Embryonic facial prominence (tissue), 1 donor: ENCODE measurements at regions not wholly inside any gene's neighbourhood (a gene's known extent, or its start where the extent isn't known, plus 50 kb on each side); places are given as distances from the start of the nearest gene placed in this dataset.

ENCODE experiments used
- DNase-seq: peaks from one replicate; pipeline ENCODE4 v3.0.0-alpha.2; 2016; ENCODE audit errors: extremely low spot score

DNA sequence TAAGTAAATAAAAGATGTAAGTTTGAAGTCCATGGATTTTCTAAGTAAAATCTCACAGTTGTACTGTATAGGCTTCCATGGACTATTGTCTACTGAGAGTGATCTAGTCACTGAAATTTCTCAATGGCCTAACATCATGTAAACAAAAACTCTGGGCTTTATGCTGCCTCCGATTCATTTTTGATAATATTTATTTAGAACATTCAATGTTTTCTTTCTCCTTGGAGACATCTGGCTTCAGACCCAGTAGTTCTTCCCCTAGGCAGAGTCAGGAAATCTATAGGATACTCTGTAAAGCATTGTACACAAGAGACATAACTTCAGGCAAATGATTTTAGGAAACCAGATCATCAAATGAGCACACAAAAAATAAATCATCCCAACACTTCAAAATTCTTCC lies 1208.6 kb upstream of the ZEB2 start:
- DNase-seq = no peak

DNA sequence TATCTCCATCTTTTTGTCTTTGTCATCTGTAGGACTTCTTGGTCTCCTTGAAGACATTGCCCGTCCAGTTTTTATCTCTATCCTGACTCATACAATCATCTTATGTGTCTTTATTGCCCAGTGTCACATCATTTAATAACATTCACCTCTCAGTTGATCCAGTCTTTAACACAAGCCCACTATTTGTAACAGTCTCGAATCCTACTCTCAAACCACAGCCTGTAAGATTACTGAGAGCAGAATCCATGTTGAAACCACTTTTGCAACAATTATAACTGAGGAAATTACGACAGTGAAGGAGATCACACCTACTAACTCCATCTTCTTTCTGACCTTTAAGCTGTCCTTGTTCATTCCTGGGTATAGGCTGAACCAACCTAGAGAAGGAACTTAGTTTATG lies 1206.0 kb upstream of the ZEB2 start:
- no peak for DNase-seq

DNA sequence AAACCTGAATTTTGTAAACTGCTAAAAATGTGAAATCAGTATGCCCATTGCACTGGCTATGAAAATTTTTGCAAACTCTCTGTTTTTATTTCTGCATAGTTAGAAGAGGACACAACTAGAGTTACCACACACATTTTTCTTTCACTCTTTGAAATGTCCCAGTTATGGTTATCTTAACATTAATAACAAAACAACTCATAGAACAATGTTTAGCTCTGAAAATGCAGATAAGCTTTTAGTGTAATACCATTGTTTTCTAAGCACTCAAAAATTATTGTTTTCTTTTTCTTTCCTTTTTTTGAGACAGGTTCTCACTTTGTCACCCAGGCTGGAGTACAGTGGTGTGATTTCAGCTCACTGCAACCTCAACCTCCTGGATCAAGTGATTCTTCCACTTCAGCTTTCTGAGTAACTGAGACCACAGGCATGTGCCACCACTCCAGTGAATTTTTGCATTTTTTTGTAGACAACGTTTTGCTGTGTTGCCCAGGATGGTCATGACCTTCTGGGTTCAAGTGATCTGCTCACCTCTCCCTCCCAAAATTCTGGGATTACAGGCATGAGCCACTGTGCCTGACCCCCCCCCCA lies 1204.5 kb upstream of the ZEB2 start:
- no peak for DNase-seq

DNA sequence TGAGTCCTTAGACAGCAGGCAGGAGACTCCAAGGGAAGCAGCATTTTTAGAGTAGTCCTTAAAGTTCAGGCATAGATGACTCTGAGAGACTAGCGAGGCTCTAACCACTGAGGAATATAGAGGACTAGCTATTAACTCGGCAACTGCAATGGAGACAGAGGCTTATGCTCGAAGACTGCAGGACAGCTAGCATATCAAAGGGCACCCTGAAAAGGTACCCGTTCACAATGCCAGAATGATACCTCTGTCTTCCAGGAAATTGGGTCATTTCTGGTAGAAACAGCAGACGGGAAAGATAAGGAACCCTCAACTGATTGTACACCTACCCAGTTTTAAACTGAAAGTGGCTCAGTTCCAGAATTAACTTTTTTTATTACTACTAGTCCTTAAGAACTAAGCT lies 1204.0 kb upstream of the ZEB2 start:
- DNase-seq = no peak

DNA sequence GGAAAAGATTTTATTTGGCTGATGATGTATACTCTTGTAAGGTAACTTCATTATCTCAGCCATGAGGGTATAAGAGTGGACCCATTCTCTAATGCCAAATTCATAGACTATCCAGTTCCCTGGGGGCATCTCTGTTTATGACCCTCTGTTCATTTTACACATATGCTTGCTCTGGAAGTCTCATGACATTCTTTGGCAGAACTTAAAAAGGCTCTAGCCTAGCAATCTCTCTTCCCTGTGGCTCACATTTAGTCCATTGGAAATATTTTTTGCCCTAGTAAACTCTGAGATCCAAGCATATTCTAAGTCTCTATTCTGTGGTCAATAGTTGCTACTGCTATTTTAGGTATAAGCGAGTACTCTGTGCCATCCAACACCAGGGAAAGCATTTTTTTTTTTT lies 1201.8 kb upstream of the ZEB2 start:
- DNase-seq = no peak

DNA sequence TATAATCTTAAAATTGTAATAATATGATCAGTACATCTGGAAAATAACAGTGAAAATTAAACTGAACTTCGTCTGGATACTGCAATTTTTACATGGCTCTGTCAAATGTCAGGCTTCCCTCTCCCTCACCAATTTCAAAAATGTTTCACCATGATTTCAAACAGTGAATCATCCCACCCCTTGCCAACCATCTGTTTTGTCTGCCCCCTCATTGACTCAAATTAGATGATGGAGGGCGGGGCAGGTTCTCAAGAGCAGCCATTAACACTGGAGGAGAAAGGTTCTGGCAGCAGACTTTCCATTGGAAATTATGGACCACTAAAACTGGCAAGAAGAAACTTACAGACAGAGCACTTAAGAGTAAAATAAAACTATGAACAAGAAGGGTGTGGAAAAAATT lies 1195.7 kb upstream of the ZEB2 start:
- no peak for DNase-seq

DNA sequence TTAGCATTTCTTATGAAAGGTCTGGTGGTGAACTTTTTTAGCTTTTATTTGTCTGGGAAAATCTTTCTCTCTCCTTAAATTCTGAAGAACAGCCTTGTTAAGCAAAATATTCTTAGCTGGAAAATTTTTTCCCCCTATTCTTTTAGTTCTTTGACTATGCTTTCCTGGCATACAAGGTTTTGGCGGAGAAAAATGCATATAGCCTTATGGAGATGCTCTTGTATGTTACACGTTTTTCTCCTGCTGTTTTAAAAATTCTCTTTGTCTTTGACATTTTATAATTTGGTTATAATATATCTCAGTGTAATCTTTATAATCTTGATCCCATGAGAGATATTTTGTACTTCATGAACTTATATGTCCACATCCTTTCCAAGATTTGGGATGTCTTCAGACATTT lies 1190.4 kb upstream of the ZEB2 start:
- DNase-seq = no peak

DNA sequence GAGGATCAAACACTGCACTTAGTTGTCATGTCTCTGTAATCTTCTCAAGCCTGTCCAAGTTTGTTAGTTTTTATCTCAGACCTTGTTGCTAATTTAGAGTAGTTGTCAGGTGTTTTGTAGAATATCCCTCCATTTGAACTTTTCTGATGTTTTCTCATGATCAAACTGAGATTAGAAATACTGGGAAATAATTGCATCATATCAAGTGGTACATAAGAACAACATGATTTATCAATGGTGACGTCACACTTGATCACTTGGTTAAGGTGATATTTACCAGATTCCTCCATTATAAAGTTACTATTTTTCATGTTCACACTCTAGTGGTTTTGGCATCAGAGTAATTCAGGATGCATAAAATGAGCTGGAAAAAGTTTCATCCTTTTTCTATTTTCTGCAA lies 1182.4 kb upstream of the ZEB2 start:
- no peak for DNase-seq

DNA sequence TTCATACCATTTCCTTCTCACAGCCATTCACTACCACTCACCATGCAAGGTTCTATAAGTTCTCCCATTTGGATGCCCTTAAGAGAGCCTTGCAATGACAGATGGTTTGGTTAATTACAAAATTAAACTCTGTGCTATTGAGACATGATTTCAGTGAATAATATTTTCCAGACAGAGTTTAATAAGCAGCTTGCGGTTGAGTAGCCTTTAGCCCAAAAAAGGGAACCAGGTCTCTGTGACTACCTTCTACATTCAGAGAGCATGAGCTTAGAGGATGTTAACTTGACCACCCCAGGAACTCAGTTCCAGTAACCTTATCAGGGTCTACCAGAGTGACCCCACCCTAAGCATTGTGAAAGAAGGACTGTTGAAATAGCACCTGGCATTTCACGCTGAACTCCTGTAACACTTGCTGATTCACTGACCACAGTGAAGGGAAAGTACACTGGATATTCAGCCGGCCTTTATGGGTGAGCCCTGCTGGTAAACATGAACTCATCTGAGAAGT lies 1173.1 kb upstream of the ZEB2 start:
- DNase-seq = no peak

DNA sequence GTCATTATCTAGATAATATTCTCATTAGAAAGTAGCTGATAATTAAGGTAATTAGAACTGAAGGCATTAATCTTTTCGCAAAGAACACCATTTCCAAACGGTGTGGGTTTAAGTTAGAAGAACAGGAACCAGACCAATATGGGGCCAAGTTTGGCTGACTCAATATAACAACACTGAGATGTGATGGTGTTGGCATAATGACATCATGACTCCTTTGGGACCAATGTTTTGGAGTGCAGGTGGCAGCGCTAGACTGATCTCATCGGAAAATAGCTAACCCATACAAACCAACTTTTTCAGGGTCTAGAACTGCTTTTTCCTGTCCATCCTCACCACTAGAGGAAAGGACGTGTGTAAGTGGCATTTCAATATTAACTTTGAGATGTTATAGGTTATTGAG lies 1171.7 kb upstream of the ZEB2 start:
- DNase-seq = no peak

DNA sequence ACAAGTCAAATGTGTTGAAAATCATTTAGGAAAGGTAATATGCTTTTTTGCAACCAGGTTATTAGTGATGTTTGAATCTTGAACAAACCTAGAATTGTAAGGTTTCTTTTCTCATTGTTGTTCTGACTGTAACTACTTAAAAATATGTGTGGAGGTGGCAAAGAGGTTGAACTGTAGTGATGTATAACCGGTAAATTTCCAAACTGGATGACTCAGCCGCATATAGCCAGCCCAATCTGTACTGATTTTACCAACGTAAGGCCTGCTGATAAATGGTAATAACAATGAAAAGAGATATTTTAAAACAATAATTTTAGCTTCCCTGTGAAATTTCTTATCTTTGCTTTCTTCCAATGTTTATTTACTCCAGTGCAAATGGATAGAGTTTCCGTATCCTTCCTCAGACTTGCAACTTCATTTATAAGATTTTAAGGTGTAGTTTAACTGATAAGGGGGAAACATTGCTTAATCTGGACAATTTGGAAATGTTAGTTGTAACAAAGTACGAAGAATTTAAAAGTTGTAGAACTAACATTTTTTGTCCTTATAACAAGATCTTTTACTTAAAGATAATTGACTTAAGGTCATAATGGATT lies 1170.4 kb upstream of the ZEB2 start:
- no peak for DNase-seq

DNA sequence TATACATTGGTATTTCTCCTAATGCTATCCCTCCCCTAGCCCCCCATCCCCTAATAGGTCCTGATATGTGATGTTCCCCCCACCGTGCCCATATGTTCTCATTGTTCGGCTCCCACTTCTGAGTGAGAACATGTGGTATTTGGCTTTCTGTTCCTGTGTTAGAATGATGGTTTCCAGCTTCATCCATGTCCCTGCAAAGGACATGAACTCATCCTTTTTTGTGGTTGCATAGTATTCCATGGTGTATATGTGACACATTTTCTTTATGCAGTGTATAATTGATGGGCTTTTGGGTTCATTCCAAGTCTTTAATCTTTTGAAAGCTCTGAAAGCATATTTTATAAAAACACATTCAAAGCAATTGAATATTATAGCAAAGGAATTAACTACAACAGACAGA lies 1169.4 kb upstream of the ZEB2 start:
- no peak for DNase-seq

DNA sequence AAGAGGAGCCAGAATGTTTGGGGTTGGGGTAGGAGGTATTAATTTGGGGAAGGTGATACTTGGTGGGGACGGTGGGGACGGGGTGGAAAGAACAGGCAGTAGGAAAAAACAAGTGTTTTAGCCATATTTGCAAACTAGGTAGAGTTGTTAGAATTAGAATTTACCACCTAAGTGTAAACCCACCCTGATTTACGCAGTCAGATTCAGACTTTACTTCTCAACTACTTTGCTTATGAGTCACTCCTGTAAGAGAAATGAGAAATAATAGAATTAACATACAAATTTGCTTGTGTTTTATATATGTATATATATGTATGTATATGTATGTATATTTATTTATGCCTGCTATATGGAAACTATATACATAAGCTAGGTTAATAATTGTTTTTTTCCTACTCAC lies 1168.2 kb upstream of the ZEB2 start:
- DNase-seq = no peak

DNA sequence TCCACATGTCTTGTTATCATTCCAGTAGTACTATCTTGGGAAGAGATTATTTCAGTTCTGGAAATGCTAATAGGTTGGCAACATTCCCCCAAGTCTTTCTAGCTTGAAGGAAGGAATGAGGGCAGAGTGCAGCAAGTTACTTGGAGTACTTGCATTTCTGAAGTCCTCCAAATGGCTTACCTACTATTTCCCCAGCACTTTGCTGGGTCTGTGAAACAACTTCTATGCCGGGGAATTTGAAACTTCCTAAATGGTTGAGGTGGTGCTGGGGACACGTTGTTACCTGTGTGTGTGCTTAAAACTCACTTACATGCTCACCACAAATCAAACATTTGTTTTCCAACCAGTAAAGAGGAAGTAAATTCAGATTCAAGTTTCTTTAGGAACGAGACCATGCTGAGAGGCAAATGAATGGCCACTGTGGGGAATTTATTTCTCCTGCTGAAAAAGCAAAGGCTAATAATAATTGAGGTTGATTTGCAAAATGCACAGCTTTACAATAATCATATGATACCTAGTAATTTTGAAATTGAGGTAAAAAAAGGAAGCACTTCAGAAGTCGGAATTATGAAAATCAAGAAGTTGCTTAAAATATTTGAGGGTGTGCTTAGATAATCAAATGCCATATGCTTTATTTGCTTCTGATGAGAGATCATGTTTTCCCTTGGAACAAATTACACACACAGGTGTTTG lies 1167.7 kb upstream of the ZEB2 start:
- no peak for DNase-seq

DNA sequence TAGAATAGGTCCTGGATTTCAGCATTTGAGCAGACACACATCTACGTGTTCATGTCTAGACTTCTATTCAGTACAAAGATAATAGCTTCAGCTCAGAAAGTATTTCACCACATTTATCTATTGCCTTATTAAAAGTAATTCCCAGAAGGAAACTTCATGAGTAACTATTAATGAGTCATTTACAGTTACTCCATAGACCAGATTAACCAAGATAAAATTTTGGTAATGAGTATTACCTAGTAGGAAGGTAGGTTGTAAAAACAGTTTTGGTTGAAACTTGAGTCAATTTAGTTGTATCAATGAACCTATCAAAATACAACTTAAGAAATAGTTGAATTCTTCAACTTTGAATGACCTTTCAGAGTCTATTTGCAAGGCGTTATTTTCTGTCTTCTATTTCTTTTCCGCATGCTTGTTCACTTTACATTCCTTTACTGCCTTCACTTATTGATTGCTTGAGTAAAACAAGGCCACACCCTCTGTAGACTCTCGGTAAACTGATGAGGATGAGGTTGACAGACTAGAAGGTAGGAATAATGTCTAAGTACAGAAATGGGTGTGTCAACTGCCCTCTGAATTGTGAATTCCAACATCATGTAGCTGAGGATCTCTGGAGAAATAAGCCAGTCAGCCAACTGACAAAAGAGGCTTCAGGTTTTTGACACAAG lies 1165.6 kb upstream of the ZEB2 start:
- no peak for DNase-seq

DNA sequence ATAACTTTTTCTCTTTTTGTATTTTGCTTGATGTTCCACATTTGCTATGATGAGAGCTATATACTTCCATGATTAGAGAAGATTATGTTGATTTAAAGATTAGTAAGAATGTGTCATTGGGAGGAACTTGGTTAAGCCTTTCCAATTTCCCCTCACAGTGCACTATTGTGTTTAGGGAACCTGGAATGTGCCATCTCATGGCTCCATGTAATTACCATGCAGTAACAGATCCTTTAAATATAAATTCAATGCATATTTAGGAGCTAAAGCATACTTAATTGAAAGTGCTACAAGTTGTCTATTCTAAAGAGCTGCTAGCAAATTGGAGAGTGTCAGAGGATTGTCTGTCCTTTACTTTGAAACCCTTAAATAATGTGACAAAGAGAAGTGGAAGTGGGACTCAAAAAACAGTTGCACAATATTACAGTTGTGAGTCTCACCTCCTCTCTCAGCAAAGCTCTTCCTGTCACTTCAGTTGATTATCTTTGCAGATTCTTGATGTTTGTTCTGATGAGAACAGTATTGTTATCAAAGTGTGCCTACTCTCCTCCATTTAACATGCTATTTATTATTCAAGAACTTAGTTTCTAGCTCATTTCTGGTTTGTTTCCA lies 1162.7 kb upstream of the ZEB2 start:
- no peak for DNase-seq

DNA sequence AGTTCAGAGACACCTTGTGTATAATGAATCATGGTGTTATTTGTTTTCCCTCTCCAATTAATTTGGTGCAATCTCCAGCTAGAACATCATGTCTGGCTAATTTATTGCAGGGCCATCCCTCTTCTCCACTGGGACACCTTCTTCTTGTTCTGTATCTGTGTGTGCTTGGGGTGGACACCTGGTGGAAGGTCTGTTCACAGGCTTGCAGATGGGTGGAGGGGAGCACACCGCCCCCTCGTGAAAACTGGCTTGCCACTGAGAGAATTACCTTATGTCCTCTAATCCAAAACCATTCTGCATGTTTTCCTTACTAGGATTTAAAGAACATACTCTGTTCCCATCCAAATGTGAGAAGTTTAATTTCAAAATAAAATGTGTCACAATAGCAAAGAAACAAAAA lies 1160.4 kb upstream of the ZEB2 start:
- no peak for DNase-seq

DNA sequence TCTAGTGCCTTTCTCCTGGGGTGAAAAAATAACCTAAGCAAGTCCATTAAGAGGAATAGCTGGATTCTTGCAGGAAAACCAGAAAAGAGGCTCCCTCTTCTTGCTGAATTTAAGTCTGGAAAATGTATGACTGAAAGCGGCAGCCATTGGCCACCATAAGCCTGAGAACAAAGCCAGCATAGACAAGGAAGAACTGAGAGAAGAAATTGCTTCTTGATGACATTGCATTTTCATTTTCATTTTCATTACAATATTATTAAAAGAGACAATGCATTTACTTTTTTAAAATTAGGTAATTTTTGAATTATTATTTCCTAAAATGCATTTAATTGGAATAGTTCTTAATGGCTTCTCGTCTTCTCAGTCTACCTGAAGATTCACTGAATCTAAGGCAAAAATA lies 1157.5 kb upstream of the ZEB2 start:
- no peak for DNase-seq

DNA sequence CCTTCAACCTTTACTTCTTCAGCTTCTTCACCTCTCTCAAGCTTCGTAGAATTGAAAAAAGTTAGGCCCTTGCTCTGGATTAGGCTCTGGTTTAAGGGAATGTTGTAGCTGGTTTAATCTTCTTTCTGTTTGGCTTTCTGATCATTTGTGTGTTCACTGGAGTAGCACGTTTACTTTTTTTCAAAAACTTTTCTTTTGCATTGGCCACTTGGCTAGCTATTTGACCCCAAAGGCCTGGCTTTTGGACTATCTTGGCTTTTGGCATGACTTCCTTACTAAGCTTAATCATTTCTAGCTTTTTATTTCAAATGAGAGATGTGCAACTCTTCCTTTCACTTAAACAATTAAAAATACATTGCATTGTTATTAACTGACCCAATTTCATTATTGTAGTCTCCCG lies 1154.8 kb upstream of the ZEB2 start:
- no peak for DNase-seq

DNA sequence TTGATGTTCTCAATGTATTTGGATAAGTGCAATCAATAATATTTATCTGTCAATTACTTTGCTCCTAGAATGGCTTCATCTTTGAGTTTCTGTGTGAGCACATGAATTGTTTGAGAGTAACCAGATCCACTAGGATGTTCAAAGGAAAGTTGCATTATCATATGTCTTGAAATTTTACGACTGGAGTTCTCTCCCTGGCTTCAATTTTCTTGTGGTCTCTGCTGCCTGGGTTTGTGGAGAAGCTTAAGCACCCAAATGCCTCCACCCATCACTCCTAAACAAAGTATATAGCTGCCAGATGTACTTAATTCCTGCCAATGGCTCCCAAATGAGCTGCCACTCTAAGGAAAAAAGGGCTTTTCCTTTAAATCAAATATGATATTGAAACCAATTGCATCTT lies 1149.4 kb upstream of the ZEB2 start:
- no peak for DNase-seq

DNA sequence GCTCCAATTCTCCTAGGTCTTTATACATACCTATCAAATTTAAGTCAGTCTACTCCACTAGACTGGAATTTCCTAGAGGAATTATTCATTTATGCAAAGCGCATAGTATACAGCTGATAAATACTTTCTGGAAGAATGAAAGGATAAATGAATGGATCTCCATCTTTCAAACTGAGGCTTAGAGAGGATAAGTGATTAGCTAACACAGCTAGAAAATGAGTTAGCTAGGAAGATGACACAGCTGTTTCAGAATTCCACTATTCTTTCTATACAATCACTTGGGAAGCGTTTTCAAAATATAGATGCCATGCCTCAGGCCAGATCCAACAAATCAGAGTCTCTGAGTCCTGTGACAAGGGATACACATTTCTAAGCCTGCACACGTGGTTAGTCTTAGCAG lies 1146.6 kb upstream of the ZEB2 start:
- DNase-seq = no peak

DNA sequence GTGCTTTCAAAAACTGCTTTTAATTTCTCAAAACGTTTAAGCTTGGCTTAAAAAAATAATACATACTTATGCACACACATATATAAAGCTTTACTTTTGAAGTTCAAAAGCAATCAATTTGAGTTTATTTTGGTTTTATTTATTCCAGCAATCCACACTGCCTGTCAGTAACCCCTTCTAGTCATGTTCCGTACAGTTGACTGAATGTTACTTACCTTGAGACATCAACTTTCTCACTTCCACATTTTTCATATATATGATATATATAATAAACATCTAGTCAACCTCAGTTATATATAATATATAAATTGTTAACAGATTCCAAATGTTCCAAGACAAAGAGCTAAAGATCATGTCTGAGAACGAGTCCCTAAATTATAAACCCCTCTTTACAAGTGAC lies 1137.3 kb upstream of the ZEB2 start:
- DNase-seq = no peak
